ENCODE measurements at regions not wholly inside any gene's neighbourhood (a gene's known extent, or its start where the extent isn't known, plus 50 kb on each side); places are given as distances from the start of the nearest gene placed in this dataset.
"Not testable (repeated sequence)": the region's sequence is repeated elsewhere in the genome, so short reads cannot be mapped to it uniquely, and the experiment has no call there.

GRCh38 chr16:87144232-87144631 lies 173.0 kb downstream of the C16orf95 start:
- no peak for FAIRE-seq
- TF ChIP-seq POLR2AphosphoS5 (IDR thresholded peaks at IDR 0.05; ENCODE audit: low read depth, low read length) (no peak), POLR2A (IDR thresholded peaks at IDR 0.05; ENCODE audit: low read depth, low read length) (no peak), TAF1 (IDR thresholded peaks at IDR 0.05; ENCODE audit: borderline replicate concordance, low read depth, low read length) (no peak)
- DNase-seq (ENCODE audit: insufficient read length): no peak

- DNase-seq (ENCODE audit: insufficient read length) (no peak), FAIRE-seq (no peak)
- TF ChIP-seq POLR2AphosphoS5 (IDR thresholded peaks at IDR 0.05; ENCODE audit: low read depth, low read length) (no peak), POLR2A (IDR thresholded peaks at IDR 0.05; ENCODE audit: low read depth, low read length) (no peak), TAF1 (IDR thresholded peaks at IDR 0.05; ENCODE audit: borderline replicate concordance, low read depth, low read length) (no peak)
Observed at GRCh38 chr16:87145181-87146176, 171.7 kb downstream of the C16orf95 start.

- TF ChIP-seq POLR2AphosphoS5 (IDR thresholded peaks at IDR 0.05; ENCODE audit: low read depth, low read length) (no peak), TAF1 (IDR thresholded peaks at IDR 0.05; ENCODE audit: borderline replicate concordance, low read depth, low read length) (no peak), POLR2A (IDR thresholded peaks at IDR 0.05; ENCODE audit: low read depth, low read length) (no peak)
- DNase-seq (ENCODE audit: insufficient read length) (no peak), FAIRE-seq (no peak)
Observed at GRCh38 chr16:87146676-87147075, 170.5 kb downstream of the C16orf95 start.

- FAIRE-seq (no peak), DNase-seq (ENCODE audit: insufficient read length) (no peak)
- no peak for TF ChIP-seq TAF1 (IDR thresholded peaks at IDR 0.05; ENCODE audit: borderline replicate concordance, low read depth, low read length)
- TF ChIP-seq POLR2AphosphoS5 (IDR thresholded peaks at IDR 0.05; ENCODE audit: low read depth, low read length): no peak
- TF ChIP-seq POLR2A (IDR thresholded peaks at IDR 0.05; ENCODE audit: low read depth, low read length): no peak
Observed at GRCh38 chr16:87149051-87149450, 168.1 kb downstream of the C16orf95 start.

- no peak for DNase-seq (ENCODE audit: insufficient read length)
- TF ChIP-seq POLR2A (IDR thresholded peaks at IDR 0.05; ENCODE audit: low read depth, low read length) (no peak), POLR2AphosphoS5 (IDR thresholded peaks at IDR 0.05; ENCODE audit: low read depth, low read length) (no peak), TAF1 (IDR thresholded peaks at IDR 0.05; ENCODE audit: borderline replicate concordance, low read depth, low read length) (no peak)
- no peak for FAIRE-seq
Observed at GRCh38 chr16:87150262-87150661, 166.9 kb downstream of the C16orf95 start.

GRCh38 chr16:87150681-87151280 lies 166.4 kb downstream of the C16orf95 start:
- DNase-seq (ENCODE audit: insufficient read length) (no peak), FAIRE-seq (no peak)
- TF ChIP-seq POLR2A (IDR thresholded peaks at IDR 0.05; ENCODE audit: low read depth, low read length) (no peak), TAF1 (IDR thresholded peaks at IDR 0.05; ENCODE audit: borderline replicate concordance, low read depth, low read length) (no peak), POLR2AphosphoS5 (IDR thresholded peaks at IDR 0.05; ENCODE audit: low read depth, low read length) (no peak)

GRCh38 chr16:87152221-87152755 lies 164.9 kb downstream of the C16orf95 start:
- TF ChIP-seq TAF1 (IDR thresholded peaks at IDR 0.05; ENCODE audit: borderline replicate concordance, low read depth, low read length) (no peak), POLR2AphosphoS5 (IDR thresholded peaks at IDR 0.05; ENCODE audit: low read depth, low read length) (no peak), POLR2A (IDR thresholded peaks at IDR 0.05; ENCODE audit: low read depth, low read length) (no peak)
- DNase-seq (ENCODE audit: insufficient read length): no peak
- FAIRE-seq: no peak

- DNase-seq (ENCODE audit: insufficient read length) (no peak), FAIRE-seq (no peak)
- TF ChIP-seq POLR2A (IDR thresholded peaks at IDR 0.05; ENCODE audit: low read depth, low read length) (no peak), POLR2AphosphoS5 (IDR thresholded peaks at IDR 0.05; ENCODE audit: low read depth, low read length) (no peak), TAF1 (IDR thresholded peaks at IDR 0.05; ENCODE audit: borderline replicate concordance, low read depth, low read length) (no peak)
Observed at GRCh38 chr16:87153326-87153725, 163.9 kb downstream of the C16orf95 start.

GRCh38 chr16:87155315-87155714 lies 161.9 kb downstream of the C16orf95 start:
- not testable (repeated sequence) for DNase-seq (ENCODE audit: insufficient read length)

GRCh38 chr16:87156195-87156594 lies 161.0 kb downstream of the C16orf95 start:
- TF ChIP-seq POLR2AphosphoS5 (IDR thresholded peaks at IDR 0.05; ENCODE audit: low read depth, low read length) (no peak), TAF1 (IDR thresholded peaks at IDR 0.05; ENCODE audit: borderline replicate concordance, low read depth, low read length) (no peak), POLR2A (IDR thresholded peaks at IDR 0.05; ENCODE audit: low read depth, low read length) (no peak)
- FAIRE-seq (no peak), DNase-seq (ENCODE audit: insufficient read length) (no peak)

More at GRCh38 chr16:87155315-87155714, 161.9 kb downstream of the C16orf95 start:
- not testable (repeated sequence) for FAIRE-seq

- FAIRE-seq (no peak), DNase-seq (ENCODE audit: insufficient read length) (no peak)
- TF ChIP-seq POLR2A (IDR thresholded peaks at IDR 0.05; ENCODE audit: low read depth, low read length) (no peak), TAF1 (IDR thresholded peaks at IDR 0.05; ENCODE audit: borderline replicate concordance, low read depth, low read length) (no peak), POLR2AphosphoS5 (IDR thresholded peaks at IDR 0.05; ENCODE audit: low read depth, low read length) (no peak)
Observed at GRCh38 chr16:87160234-87160636, 157.0 kb downstream of the C16orf95 start.

All from GM12892 (cell line).